Activated CD4-positive, alpha-beta T cell treated with anti-CD3 and anti-CD28 coated beads for 36 hours (primary cell): ENCODE measurements at regions not wholly inside any gene's neighbourhood (a gene's known extent, or its start where the extent isn't known, plus 50 kb on each side); places are given as distances from the start of the nearest gene placed in this dataset.
"Not testable (repeated sequence)": the region's sequence is repeated elsewhere in the genome, so short reads cannot be mapped to it uniquely, and the experiment has no call there.

Experiments
- ATAC-seq: fragments of 200-7000 bp; cut with Tn5 transposase; one replicate; pipeline ENCODE4 v1.10.0; 2021; ENCODE audit warnings: mild to moderate bottlenecking, moderate library complexity
- CTCF ChIA-PET: fragments of 350-600 bp; sonication (Branson Sonifier 250); formaldehyde crosslinking; loops from one replicate; lab custom pipeline; 2021; ENCODE audit warnings: antibody characterized with exemption; lab: Charles Lee
- POLR2A ChIA-PET: fragments of 350-600 bp; sonication (Branson Sonifier 250); formaldehyde crosslinking; loops from one replicate; lab custom pipeline; 2021; ENCODE audit warnings: antibody characterized with exemption, inconsistent platforms; lab: Charles Lee
- DNase-seq: peaks from one replicate; pipeline ENCODE4 v3.0.0-alpha.2; 2020
- H3K27ac Mint-ChIP-seq: one replicate; pipeline ENCODE4 v1.8.0; 2021; ENCODE audit warnings: mixed read lengths
- H3K27me3 Mint-ChIP-seq: one replicate; pipeline ENCODE4 v1.8.0; 2021; ENCODE audit warnings: mixed read lengths
- H3K36me3 Mint-ChIP-seq: one replicate; pipeline ENCODE4 v1.8.0; 2021; ENCODE audit warnings: low read depth, mixed read lengths
- H3K4me1 Mint-ChIP-seq: one replicate; pipeline ENCODE4 v1.8.0; 2021; ENCODE audit warnings: mixed read lengths
- H3K4me3 Mint-ChIP-seq: one replicate; pipeline ENCODE4 v1.8.0; 2021; ENCODE audit warnings: mild to moderate bottlenecking, moderate library complexity, mixed read lengths
- H3K9me3 Mint-ChIP-seq: one replicate; pipeline ENCODE4 v1.8.0; 2021; ENCODE audit warnings: low read depth, mixed read lengths
- intact Hi-C, 2 experiments: fragments of 100-400 bp; cut with DNase I in 1 of 2; cut with micrococcal nuclease in 1 of 2; formaldehyde crosslinking; loops; one replicate each; pipeline versions ENCODE4 v1.14.2 to v1.15.1; 2022 to 2024; cut with DNase I, micrococcal nuclease

- intact Hi-C loops = no loop called here
- POLR2A ChIA-PET = no interaction called here
- DNase-seq (no peak), ATAC-seq (no peak)
- peaks cover 14% of the 10 kb centered on the region for H3K9me3 Mint-ChIP-seq
- CTCF ChIA-PET = no interaction called here
- no peak overlapping the region for H3K27ac Mint-ChIP-seq
- H3K27me3 Mint-ChIP-seq = no peaks in the 10 kb centered on the region
- no peak overlapping the region for H3K4me3 Mint-ChIP-seq
- H3K36me3 Mint-ChIP-seq = no peaks in the 10 kb centered on the region
- H3K4me1 Mint-ChIP-seq = no peaks in the 10 kb centered on the region
Measured at GRCh38 chr2:123438251-123438650, 586.8 kb upstream of the CNTNAP5 start.

GRCh38 chr2:123438675-123439074 is 586.4 kb upstream of the CNTNAP5 start:
- DNase-seq = no peak
- ChIA-PET CTCF (no interaction called here), POLR2A (no interaction called here)
- no peaks in the 10 kb centered on the region for H3K36me3 Mint-ChIP-seq
- no peak overlapping the region for H3K27ac Mint-ChIP-seq
- no peak for ATAC-seq
- H3K9me3 Mint-ChIP-seq = peaks cover 11% of the 10 kb centered on the region
- H3K4me3 Mint-ChIP-seq = no peak overlapping the region
- no peaks in the 10 kb centered on the region for H3K4me1 Mint-ChIP-seq
- intact Hi-C loops = no loop called here
- H3K27me3 Mint-ChIP-seq = no peaks in the 10 kb centered on the region

- Mint-ChIP-seq H3K4me1 (no peaks in the 10 kb centered on the region), H3K36me3 (no peaks in the 10 kb centered on the region), H3K27me3 (no peaks in the 10 kb centered on the region), H3K9me3 (peaks cover 10% of the 10 kb centered on the region), H3K27ac (no peak overlapping the region), H3K4me3 (no peak overlapping the region)
- POLR2A ChIA-PET = no interaction called here
- DNase-seq (no peak), ATAC-seq (no peak)
- intact Hi-C loops = no loop called here
- CTCF ChIA-PET = no interaction called here
Measured at GRCh38 chr2:123448801-123449200, 576.3 kb upstream of the CNTNAP5 start.

- POLR2A ChIA-PET = no interaction called here
- H3K36me3 Mint-ChIP-seq = no peaks in the 10 kb centered on the region
- no peak overlapping the region for H3K27ac Mint-ChIP-seq
- H3K4me3 Mint-ChIP-seq = no peak overlapping the region
- DNase-seq (no peak), ATAC-seq (no peak)
- peaks cover 19% of the 10 kb centered on the region for H3K9me3 Mint-ChIP-seq
- intact Hi-C loops = no loop called here
- no peaks in the 10 kb centered on the region for H3K4me1 Mint-ChIP-seq
- CTCF ChIA-PET = no interaction called here
- H3K27me3 Mint-ChIP-seq = no peaks in the 10 kb centered on the region
Measured at GRCh38 chr2:123451542-123451941, 573.5 kb upstream of the CNTNAP5 start.

- ChIA-PET CTCF (no interaction called here), POLR2A (no interaction called here)
- ATAC-seq = no peak
- no peaks in the 10 kb centered on the region for H3K4me1 Mint-ChIP-seq
- H3K9me3 Mint-ChIP-seq = peaks cover 16% of the 10 kb centered on the region
- no peak for DNase-seq
- H3K27me3 Mint-ChIP-seq = no peaks in the 10 kb centered on the region
- H3K36me3 Mint-ChIP-seq = no peaks in the 10 kb centered on the region
- intact Hi-C loops = no loop called here
- H3K27ac Mint-ChIP-seq = no peak overlapping the region
- H3K4me3 Mint-ChIP-seq = no peak overlapping the region
Measured at GRCh38 chr2:123453046-123453700, 571.9 kb upstream of the CNTNAP5 start.

GRCh38 chr2:123453772-123454171 is 571.3 kb upstream of the CNTNAP5 start:
- intact Hi-C loops = no loop called here
- peaks cover 16% of the 10 kb centered on the region for H3K9me3 Mint-ChIP-seq
- no peak overlapping the region for H3K4me3 Mint-ChIP-seq

GRCh38 chr2:123455234-123455633 is 569.9 kb upstream of the CNTNAP5 start:
- POLR2A ChIA-PET, intact Hi-C loops, H3K36me3 Mint-ChIP-seq: not testable (repeated sequence)

More at GRCh38 chr2:123453772-123454171, 571.3 kb upstream of the CNTNAP5 start:
- DNase-seq = no peak
- H3K36me3 Mint-ChIP-seq = no peaks in the 10 kb centered on the region
- H3K4me1 Mint-ChIP-seq = no peaks in the 10 kb centered on the region
- ATAC-seq = no peak
- ChIA-PET CTCF (no interaction called here), POLR2A (no interaction called here)
- no peaks in the 10 kb centered on the region for H3K27me3 Mint-ChIP-seq
- H3K27ac Mint-ChIP-seq = no peak overlapping the region

GRCh38 chr2:123456416-123456815 is 568.7 kb upstream of the CNTNAP5 start:
- Mint-ChIP-seq H3K9me3 (peaks cover 16% of the 10 kb centered on the region), H3K4me1 (no peaks in the 10 kb centered on the region), H3K27me3 (no peaks in the 10 kb centered on the region), H3K27ac (no peak overlapping the region), H3K4me3 (no peak overlapping the region), H3K36me3 (no peaks in the 10 kb centered on the region)
- ChIA-PET CTCF (no interaction called here), POLR2A (no interaction called here)
- intact Hi-C loops = no loop called here
- ATAC-seq (no peak), DNase-seq (no peak)

More at GRCh38 chr2:123455234-123455633, 569.9 kb upstream of the CNTNAP5 start:
- H3K4me1 Mint-ChIP-seq, DNase-seq, H3K27me3 Mint-ChIP-seq, H3K27ac Mint-ChIP-seq, CTCF ChIA-PET, H3K4me3 Mint-ChIP-seq, ATAC-seq: not testable (repeated sequence)
- H3K9me3 Mint-ChIP-seq = peaks cover 16% of the 10 kb centered on the region

- DNase-seq = no peak
- intact Hi-C loops = no loop called here
- no peaks in the 10 kb centered on the region for H3K4me1 Mint-ChIP-seq
Measured at GRCh38 chr2:123463886-123464285, 561.2 kb upstream of the CNTNAP5 start.

GRCh38 chr2:123468071-123468470 is 557.0 kb upstream of the CNTNAP5 start:
- Mint-ChIP-seq H3K27me3 (no peaks in the 10 kb centered on the region), H3K4me1 (no peaks in the 10 kb centered on the region), H3K4me3 (no peak overlapping the region), H3K36me3 (no peaks in the 10 kb centered on the region), H3K27ac (no peak overlapping the region), H3K9me3 (peaks cover 10% of the 10 kb centered on the region)
- no peak for ATAC-seq
- ChIA-PET POLR2A (no interaction called here), CTCF (no interaction called here)
- no peak for DNase-seq
- intact Hi-C loops = no loop called here

More at GRCh38 chr2:123463886-123464285, 561.2 kb upstream of the CNTNAP5 start:
- Mint-ChIP-seq H3K27me3 (no peaks in the 10 kb centered on the region), H3K9me3 (peaks cover 9% of the 10 kb centered on the region), H3K27ac (no peak overlapping the region), H3K36me3 (no peaks in the 10 kb centered on the region), H3K4me3 (no peak overlapping the region)
- CTCF ChIA-PET = no interaction called here
- POLR2A ChIA-PET = no interaction called here
- no peak for ATAC-seq

GRCh38 chr2:123481406-123481805 is 543.7 kb upstream of the CNTNAP5 start:
- no peak overlapping the region for H3K27ac Mint-ChIP-seq
- no peak overlapping the region for H3K4me3 Mint-ChIP-seq
- ATAC-seq (no peak), DNase-seq (no peak)
- POLR2A ChIA-PET = no interaction called here
- no peaks in the 10 kb centered on the region for H3K36me3 Mint-ChIP-seq
- H3K9me3 Mint-ChIP-seq = peaks cover 10% of the 10 kb centered on the region
- no peaks in the 10 kb centered on the region for H3K4me1 Mint-ChIP-seq
- intact Hi-C loops = no loop called here
- no peaks in the 10 kb centered on the region for H3K27me3 Mint-ChIP-seq
- CTCF ChIA-PET = no interaction called here

GRCh38 chr2:123485056-123485455 is 540.0 kb upstream of the CNTNAP5 start:
- Mint-ChIP-seq H3K4me3 (no peak overlapping the region), H3K27ac (no peak overlapping the region), H3K36me3 (no peaks in the 10 kb centered on the region), H3K27me3 (no peaks in the 10 kb centered on the region), H3K9me3 (peaks cover 6% of the 10 kb centered on the region), H3K4me1 (no peaks in the 10 kb centered on the region)
- intact Hi-C loops = no loop called here
- DNase-seq (no peak), ATAC-seq (no peak)
- ChIA-PET POLR2A (no interaction called here), CTCF (no interaction called here)
